ENCODE measurements at regions not wholly inside any gene's neighbourhood (a gene's known extent, or its start where the extent isn't known, plus 50 kb on each side); places are given as distances from the start of the nearest gene placed in this dataset.

GRCh38 chr6:23334360-23334759 is 765.0 kb downstream of the HDGFL1 start:
- H3K4me3 ChIP-seq (ENCODE audit: low read length, poor library complexity, severe bottlenecking): no peak overlapping the region
- H3K9ac ChIP-seq (ENCODE audit: low read depth, low read length, poor library complexity, severe bottlenecking): no peak overlapping the region
- no peaks in the 10 kb centered on the region for H3K9me3 ChIP-seq (ENCODE audit: insufficient read depth, low read depth, low read length)
- H2AFZ ChIP-seq (ENCODE audit: low read length): no peak overlapping the region
- no peaks in the 10 kb centered on the region for H3K36me3 ChIP-seq (ENCODE audit: insufficient read depth, low read length)
- no peaks in the 10 kb centered on the region for H4K20me1 ChIP-seq (ENCODE audit: insufficient read depth, low read length, poor library complexity, severe bottlenecking)
- no peaks in the 10 kb centered on the region for H3F3A ChIP-seq (ENCODE audit: low read depth)
- H3K9me2 ChIP-seq (replicated peaks; ENCODE audit: low read depth, low read length): no peaks in the 10 kb centered on the region
- no peak for TF ChIP-seq CTCF (conservative IDR thresholded peaks at IDR 0.05; ENCODE audit: low read length)
- no peak for TF ChIP-seq EZH2phosphoT487 (IDR thresholded peaks at IDR 0.05; ENCODE audit: borderline replicate concordance)
- H3K4me2 ChIP-seq (ENCODE audit: low read depth, low read length, poor library complexity, severe bottlenecking): no peak overlapping the region
- H3K79me2 ChIP-seq (ENCODE audit: insufficient read depth, low read length): no peaks in the 10 kb centered on the region
- no peaks in the 10 kb centered on the region for H3K27me3 ChIP-seq (ENCODE audit: insufficient read depth, low read length, poor library complexity, severe bottlenecking)
- H3K4me1 ChIP-seq (ENCODE audit: insufficient read depth, low read length, poor library complexity, severe bottlenecking): no peaks in the 10 kb centered on the region

- Histone ChIP-seq H3K4me2 (ENCODE audit: low read depth, low read length, poor library complexity, severe bottlenecking) (no peak overlapping the region), H3K36me3 (ENCODE audit: insufficient read depth, low read length) (no peaks in the 10 kb centered on the region), H3F3A (ENCODE audit: low read depth) (no peaks in the 10 kb centered on the region), H3K79me2 (ENCODE audit: insufficient read depth, low read length) (no peaks in the 10 kb centered on the region), H3K9ac (ENCODE audit: low read depth, low read length, poor library complexity, severe bottlenecking) (no peak overlapping the region), H3K9me2 (replicated peaks; ENCODE audit: low read depth, low read length) (no peaks in the 10 kb centered on the region), H4K20me1 (ENCODE audit: insufficient read depth, low read length, poor library complexity, severe bottlenecking) (no peaks in the 10 kb centered on the region), H3K9me3 (ENCODE audit: insufficient read depth, low read depth, low read length) (no peaks in the 10 kb centered on the region), H3K27me3 (ENCODE audit: insufficient read depth, low read length, poor library complexity, severe bottlenecking) (no peaks in the 10 kb centered on the region), H2AFZ (ENCODE audit: low read length) (no peak overlapping the region), H3K4me3 (ENCODE audit: low read length, poor library complexity, severe bottlenecking) (no peak overlapping the region), H3K4me1 (ENCODE audit: insufficient read depth, low read length, poor library complexity, severe bottlenecking) (no peaks in the 10 kb centered on the region)
- TF ChIP-seq EZH2phosphoT487 (IDR thresholded peaks at IDR 0.05; ENCODE audit: borderline replicate concordance) (no peak), CTCF (conservative IDR thresholded peaks at IDR 0.05; ENCODE audit: low read length) (no peak)
Measured at GRCh38 chr6:23335894-23336293, 766.5 kb downstream of the HDGFL1 start.

GRCh38 chr6:23339268-23339667 is 769.9 kb downstream of the HDGFL1 start:
- H3K36me3 ChIP-seq (ENCODE audit: insufficient read depth, low read length): no peaks in the 10 kb centered on the region
- no peaks in the 10 kb centered on the region for H3K9me2 ChIP-seq (replicated peaks; ENCODE audit: low read depth, low read length)
- H2AFZ ChIP-seq (ENCODE audit: low read length): no peak overlapping the region
- no peaks in the 10 kb centered on the region for H3K9me3 ChIP-seq (ENCODE audit: insufficient read depth, low read depth, low read length)
- no peaks in the 10 kb centered on the region for H4K20me1 ChIP-seq (ENCODE audit: insufficient read depth, low read length, poor library complexity, severe bottlenecking)
- no peak overlapping the region for H3K9ac ChIP-seq (ENCODE audit: low read depth, low read length, poor library complexity, severe bottlenecking)
- H3K4me1 ChIP-seq (ENCODE audit: insufficient read depth, low read length, poor library complexity, severe bottlenecking): no peaks in the 10 kb centered on the region
- H3K4me3 ChIP-seq (ENCODE audit: low read length, poor library complexity, severe bottlenecking): no peak overlapping the region
- H3K4me2 ChIP-seq (ENCODE audit: low read depth, low read length, poor library complexity, severe bottlenecking): no peak overlapping the region
- TF ChIP-seq EZH2phosphoT487 (IDR thresholded peaks at IDR 0.05; ENCODE audit: borderline replicate concordance): no peak
- TF ChIP-seq CTCF (conservative IDR thresholded peaks at IDR 0.05; ENCODE audit: low read length): no peak
- H3K79me2 ChIP-seq (ENCODE audit: insufficient read depth, low read length): no peaks in the 10 kb centered on the region
- no peaks in the 10 kb centered on the region for H3K27me3 ChIP-seq (ENCODE audit: insufficient read depth, low read length, poor library complexity, severe bottlenecking)
- no peaks in the 10 kb centered on the region for H3F3A ChIP-seq (ENCODE audit: low read depth)

All from Loucy (cell line).